IMR-90 (cell line): ENCODE measurements at regions not wholly inside any gene's neighbourhood (a gene's known extent, or its start where the extent isn't known, plus 50 kb on each side); places are given as distances from the start of the nearest gene placed in this dataset.

Source experiments
- BHLHE40 ChIP-seq: fragments of 150-350 bp; IDR thresholded peaks from 2 replicates; pipeline ENCODE4 v1.6.1; 2016; ENCODE audit warnings: mild to moderate bottlenecking, low read depth, low read length
- FOS ChIP-seq: fragments of 150-350 bp; IDR thresholded peaks from 2 replicates; pipeline ENCODE4 v1.6.1; 2016; ENCODE audit warnings: low read depth, low read length
- MAFK ChIP-seq: IDR thresholded peaks from 2 replicates; pipeline ENCODE4 v1.6.1; 2012; ENCODE audit warnings: low read depth, low read length, improper control_type of control experiment
- MAZ ChIP-seq: IDR thresholded peaks from 2 replicates; pipeline ENCODE4 v1.6.1; 2012; ENCODE audit warnings: low read depth, mild to moderate bottlenecking, low read length, improper control_type of control experiment, moderate library complexity, borderline replicate concordance
- POLR2A ChIP-seq: IDR thresholded peaks from 2 replicates; pipeline ENCODE4 v1.6.1; 2012; ENCODE audit warnings: mild to moderate bottlenecking, low read depth, low read length
- RAD21 ChIP-seq: IDR thresholded peaks from 2 replicates; pipeline ENCODE4 v1.6.1; 2012; ENCODE audit warnings: low read length, improper control_type of control experiment
- RFX5 ChIP-seq: IDR thresholded peaks from 2 replicates; pipeline ENCODE4 v1.8.0; 2012; ENCODE audit warnings: low read depth, mild to moderate bottlenecking, low read length, moderate library complexity
- SMC3 ChIP-seq: fragments of 150-350 bp; IDR thresholded peaks from 2 replicates; pipeline ENCODE4 v1.6.1; 2016; ENCODE audit warnings: low read depth, mild to moderate bottlenecking, antibody characterized with exemption, low read length, moderate library complexity
- TF ChIP-seq, protein P1 (sequence below): conservative IDR thresholded peaks from 2 replicates; pipeline ENCODE4 v1.5.1; 2012; ENCODE audit warnings: mild to moderate bottlenecking, low read depth, low read length, improper control_type of control experiment
- TF ChIP-seq, protein P2 (sequence below): fragments of 150-350 bp; IDR thresholded peaks from 2 replicates; pipeline ENCODE4 v1.6.1; 2016; ENCODE audit warnings: low read depth, mild to moderate bottlenecking, low read length, moderate library complexity, borderline replicate concordance
- TF ChIP-seq, protein P3 (sequence below): fragments of 150-350 bp; IDR thresholded peaks from 2 replicates; pipeline ENCODE4 v1.6.1; 2017; ENCODE audit warnings: mild to moderate bottlenecking, antibody characterized with exemption, low read length, low read depth

DNA sequence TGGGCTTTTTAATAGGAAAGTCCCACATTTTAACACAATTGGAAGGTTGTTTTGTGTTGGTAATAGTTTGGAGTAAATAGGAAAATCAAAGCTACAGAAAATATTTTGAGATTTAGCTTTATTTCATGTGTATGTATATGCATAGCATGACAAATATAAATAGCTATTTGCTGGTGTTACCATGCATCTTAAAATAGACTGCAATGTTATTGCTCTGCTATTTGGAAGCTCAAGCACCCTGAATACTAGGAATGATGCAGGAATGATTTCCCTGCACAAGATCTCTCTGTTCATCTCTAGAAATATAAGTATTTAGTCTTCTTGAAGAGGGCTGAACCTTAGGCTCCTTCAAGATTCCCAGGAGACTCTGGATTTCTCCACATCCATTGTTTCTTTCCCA lies 268.3 kb upstream of the POGK start:
- TF ChIP-seq, protein P1, sequence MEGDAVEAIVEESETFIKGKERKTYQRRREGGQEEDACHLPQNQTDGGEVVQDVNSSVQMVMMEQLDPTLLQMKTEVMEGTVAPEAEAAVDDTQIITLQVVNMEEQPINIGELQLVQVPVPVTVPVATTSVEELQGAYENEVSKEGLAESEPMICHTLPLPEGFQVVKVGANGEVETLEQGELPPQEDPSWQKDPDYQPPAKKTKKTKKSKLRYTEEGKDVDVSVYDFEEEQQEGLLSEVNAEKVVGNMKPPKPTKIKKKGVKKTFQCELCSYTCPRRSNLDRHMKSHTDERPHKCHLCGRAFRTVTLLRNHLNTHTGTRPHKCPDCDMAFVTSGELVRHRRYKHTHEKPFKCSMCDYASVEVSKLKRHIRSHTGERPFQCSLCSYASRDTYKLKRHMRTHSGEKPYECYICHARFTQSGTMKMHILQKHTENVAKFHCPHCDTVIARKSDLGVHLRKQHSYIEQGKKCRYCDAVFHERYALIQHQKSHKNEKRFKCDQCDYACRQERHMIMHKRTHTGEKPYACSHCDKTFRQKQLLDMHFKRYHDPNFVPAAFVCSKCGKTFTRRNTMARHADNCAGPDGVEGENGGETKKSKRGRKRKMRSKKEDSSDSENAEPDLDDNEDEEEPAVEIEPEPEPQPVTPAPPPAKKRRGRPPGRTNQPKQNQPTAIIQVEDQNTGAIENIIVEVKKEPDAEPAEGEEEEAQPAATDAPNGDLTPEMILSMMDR: no peak
- no peak for TF ChIP-seq POLR2A
- TF ChIP-seq, protein P2, sequence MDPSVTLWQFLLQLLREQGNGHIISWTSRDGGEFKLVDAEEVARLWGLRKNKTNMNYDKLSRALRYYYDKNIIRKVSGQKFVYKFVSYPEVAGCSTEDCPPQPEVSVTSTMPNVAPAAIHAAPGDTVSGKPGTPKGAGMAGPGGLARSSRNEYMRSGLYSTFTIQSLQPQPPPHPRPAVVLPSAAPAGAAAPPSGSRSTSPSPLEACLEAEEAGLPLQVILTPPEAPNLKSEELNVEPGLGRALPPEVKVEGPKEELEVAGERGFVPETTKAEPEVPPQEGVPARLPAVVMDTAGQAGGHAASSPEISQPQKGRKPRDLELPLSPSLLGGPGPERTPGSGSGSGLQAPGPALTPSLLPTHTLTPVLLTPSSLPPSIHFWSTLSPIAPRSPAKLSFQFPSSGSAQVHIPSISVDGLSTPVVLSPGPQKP: no peak
- no peak for TF ChIP-seq SMC3
- TF ChIP-seq RFX5: no peak
- no peak for TF ChIP-seq MAFK
- no peak for TF ChIP-seq RAD21
- no peak for TF ChIP-seq FOS
- TF ChIP-seq MAZ: no peak
- TF ChIP-seq BHLHE40: no peak
- TF ChIP-seq, protein P3, sequence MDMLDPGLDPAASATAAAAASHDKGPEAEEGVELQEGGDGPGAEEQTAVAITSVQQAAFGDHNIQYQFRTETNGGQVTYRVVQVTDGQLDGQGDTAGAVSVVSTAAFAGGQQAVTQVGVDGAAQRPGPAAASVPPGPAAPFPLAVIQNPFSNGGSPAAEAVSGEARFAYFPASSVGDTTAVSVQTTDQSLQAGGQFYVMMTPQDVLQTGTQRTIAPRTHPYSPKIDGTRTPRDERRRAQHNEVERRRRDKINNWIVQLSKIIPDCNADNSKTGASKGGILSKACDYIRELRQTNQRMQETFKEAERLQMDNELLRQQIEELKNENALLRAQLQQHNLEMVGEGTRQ: no peak
